Muscle layer of colon (tissue), 2 donors: ENCODE measurements at regions not wholly inside any gene's neighbourhood (a gene's known extent, or its start where the extent isn't known, plus 50 kb on each side); places are given as distances from the start of the nearest gene placed in this dataset.

Experiments used
- H3K27ac ChIP-seq: one replicate; pipeline ENCODE4 v1.7.0; 2013; ENCODE audit warnings: low read depth, mild to moderate bottlenecking, low read length, moderate library complexity
- H3K27me3 ChIP-seq, 2 donors: one replicate each; pipeline ENCODE4 v1.7.0; 2013; ENCODE audit warnings: low read length in 2 of 2, mild to moderate bottlenecking in 2 of 2; ENCODE audit not compliant: insufficient read depth in 2 of 2, control insufficient read depth in 1 of 2
- H3K36me3 ChIP-seq: one replicate; pipeline ENCODE4 v1.7.0; 2013; ENCODE audit warnings: mild to moderate bottlenecking, low read length; ENCODE audit not compliant: insufficient read depth
- H3K4me1 ChIP-seq: one replicate; pipeline ENCODE4 v1.7.0; 2013; ENCODE audit warnings: mild to moderate bottlenecking, low read length; ENCODE audit not compliant: insufficient read depth
- H3K4me3 ChIP-seq, 2 donors: one replicate each; pipeline ENCODE4 v1.7.0; 2013; ENCODE audit warnings: low read length in 2 of 2, low read depth in 1 of 2, mild to moderate bottlenecking in 1 of 2, moderate library complexity in 1 of 2
- H3K9ac ChIP-seq: one replicate; pipeline ENCODE4 v1.7.0; 2013; ENCODE audit warnings: low read length
- H3K9me3 ChIP-seq: one replicate; pipeline ENCODE4 v1.7.0; 2013; ENCODE audit warnings: mild to moderate bottlenecking, low read length
- donor health status: abdominal sarcoma.
- donor health status: Adenocarcinoma of cecum.

DNA sequence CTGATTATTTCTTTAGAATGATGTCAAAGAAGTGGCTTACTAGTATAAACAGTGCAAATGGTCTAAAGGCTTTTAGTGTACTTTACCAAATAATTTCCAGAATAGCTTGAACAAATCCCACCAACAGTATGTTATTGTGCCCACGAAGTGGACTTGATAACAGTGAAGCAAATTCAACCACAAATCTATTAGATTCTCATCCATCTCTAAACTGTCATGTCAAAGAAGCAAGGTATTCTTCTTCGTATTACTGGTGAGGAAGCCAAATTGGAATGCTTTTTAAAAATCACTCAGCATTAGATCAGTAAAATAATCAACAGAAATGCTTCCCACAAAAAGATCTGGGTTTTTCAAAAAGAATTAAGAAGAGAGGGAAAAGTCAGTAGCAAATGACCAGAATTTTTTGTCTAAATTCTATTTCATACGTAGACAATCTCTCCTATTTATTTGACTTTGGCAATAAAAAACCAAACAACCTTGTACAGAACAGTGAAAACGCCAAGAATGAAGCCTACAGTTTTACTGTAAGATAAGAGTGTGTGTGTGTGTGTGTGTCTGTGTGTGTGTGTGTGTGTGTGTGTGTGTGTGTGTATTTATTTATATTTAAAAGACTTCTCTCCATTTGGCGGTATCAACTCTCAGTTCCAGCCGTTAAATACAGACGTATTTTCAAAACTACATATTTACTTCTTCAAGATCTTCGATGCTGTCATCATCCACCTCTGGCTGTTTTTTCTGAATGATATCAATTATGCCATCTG lies 114.6 kb downstream of the CYB561 start:
- H3K4me1 ChIP-seq: no peaks in the 10 kb centered on the region
- no peaks in the 10 kb centered on the region for H3K36me3 ChIP-seq
- no peak overlapping the region for H3K9ac ChIP-seq
- no peak overlapping the region for H3K4me3 ChIP-seq
- no peak overlapping the region for H3K27ac ChIP-seq
- H3K9me3 ChIP-seq: no peaks in the 10 kb centered on the region
- no peaks in the 10 kb centered on the region for H3K27me3 ChIP-seq

DNA sequence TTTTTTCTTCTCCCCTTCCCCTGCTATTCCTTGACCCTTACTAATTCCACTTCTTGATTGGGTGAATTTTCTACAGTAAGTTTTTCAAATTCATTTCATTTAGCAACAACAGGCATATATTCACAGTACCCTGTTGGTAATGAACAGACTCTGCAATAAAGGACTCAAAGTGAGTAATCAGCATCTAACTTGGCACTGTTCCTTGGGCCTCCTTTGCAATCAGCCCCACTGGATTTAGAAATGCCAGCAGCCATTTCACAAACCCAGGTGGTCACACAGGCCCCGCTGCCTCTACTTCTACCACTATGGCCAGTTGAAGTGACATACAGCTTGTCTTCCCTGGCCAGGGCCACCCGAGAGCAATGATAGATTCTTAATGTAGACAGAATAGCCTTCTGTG lies 113.8 kb downstream of the CYB561 start:
- H3K9me3 ChIP-seq: no peaks in the 10 kb centered on the region
- no peak overlapping the region for H3K27ac ChIP-seq
- no peaks in the 10 kb centered on the region for H3K27me3 ChIP-seq
- H3K36me3 ChIP-seq: no peaks in the 10 kb centered on the region
- no peak overlapping the region for H3K9ac ChIP-seq
- H3K4me3 ChIP-seq: no peak overlapping the region
- H3K4me1 ChIP-seq: no peaks in the 10 kb centered on the region

DNA sequence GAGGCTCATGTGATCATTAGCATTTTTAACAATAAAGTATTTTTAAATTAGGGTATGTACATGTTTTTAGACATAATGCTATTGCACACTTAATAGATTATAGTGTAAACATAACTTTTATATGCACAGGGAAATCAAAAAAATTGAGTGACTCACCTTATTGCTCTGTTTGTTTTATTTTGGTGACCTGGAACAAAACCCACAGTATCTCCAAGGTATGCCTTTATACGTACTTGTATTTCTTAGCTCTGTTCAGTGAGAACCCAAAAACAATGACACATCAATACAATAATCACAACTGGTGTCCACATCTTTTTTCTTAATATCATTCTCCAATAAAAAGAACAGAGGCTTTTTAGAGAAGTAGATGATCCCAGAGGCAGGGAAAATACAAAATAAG lies 112.2 kb downstream of the CYB561 start:
- Histone ChIP-seq H3K9me3 (no peaks in the 10 kb centered on the region), H3K36me3 (no peaks in the 10 kb centered on the region), H3K27me3 (no peaks in the 10 kb centered on the region), H3K9ac (no peak overlapping the region), H3K27ac (no peak overlapping the region), H3K4me1 (no peaks in the 10 kb centered on the region), H3K4me3 (no peak overlapping the region)

DNA sequence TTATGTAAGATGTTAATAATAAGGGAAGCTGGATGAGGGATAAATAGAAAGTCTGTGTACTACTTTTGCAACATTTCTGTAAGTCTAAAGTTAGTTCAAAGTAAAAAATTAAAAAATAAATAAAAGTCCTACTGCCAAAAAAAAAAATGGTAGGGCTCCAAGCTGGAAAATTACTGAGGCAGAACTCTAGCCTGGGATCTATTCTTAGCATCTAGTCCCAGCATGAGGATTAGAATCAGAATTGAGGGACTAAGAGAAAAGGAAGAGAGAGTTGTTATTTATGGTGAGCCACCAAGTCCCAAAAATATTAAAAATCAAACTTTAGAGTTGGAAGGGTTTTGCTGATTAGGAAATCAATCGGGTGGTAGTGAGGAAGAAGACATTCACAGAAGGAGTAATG lies 110.3 kb downstream of the CYB561 start:
- Histone ChIP-seq H3K9me3 (no peaks in the 10 kb centered on the region), H3K9ac (no peak overlapping the region), H3K27ac (no peak overlapping the region), H3K27me3 (no peaks in the 10 kb centered on the region), H3K36me3 (no peaks in the 10 kb centered on the region), H3K4me1 (no peaks in the 10 kb centered on the region), H3K4me3 (no peak overlapping the region)

DNA sequence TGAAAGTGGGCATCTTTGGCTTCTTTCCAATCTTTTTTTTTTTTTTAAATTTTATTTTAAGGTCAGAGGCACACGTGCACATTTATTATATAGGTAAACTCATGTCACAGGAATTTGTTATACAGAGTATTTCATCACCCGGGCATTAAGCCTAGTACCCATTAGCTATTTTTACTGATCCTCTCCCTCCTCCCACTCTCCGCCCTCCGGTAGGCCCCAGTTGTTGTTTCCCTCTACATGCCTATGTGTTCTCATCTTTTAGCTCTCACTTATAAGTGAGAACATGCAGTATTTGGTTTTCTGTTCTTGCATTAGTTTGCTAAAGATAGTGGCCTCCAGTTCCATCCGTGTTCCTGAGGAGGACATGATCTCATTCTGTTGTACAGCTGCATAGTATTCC lies 108.5 kb downstream of the CYB561 start:
- Histone ChIP-seq H3K36me3 (no peaks in the 10 kb centered on the region), H3K4me1 (no peaks in the 10 kb centered on the region), H3K4me3 (no peak overlapping the region)

DNA sequence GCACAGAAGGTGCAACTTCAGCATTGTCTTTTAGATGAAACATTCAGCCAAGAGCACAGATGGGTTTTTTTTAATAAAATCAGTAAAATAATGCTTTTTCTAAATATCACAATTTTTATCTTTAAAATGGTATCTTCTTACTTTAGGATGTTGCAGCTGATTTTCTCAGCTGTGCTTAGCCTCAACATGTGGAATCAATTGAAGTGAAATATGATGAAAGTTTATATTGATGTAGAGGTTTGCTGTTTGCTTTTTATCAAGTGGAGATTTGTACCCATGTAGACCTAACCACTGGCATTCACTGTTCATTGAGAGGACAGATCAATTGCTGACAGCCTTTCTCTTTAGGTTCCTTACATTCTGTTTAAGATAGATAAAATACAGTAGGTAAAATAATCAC lies 107.8 kb downstream of the CYB561 start:
- no peak overlapping the region for H3K9ac ChIP-seq
- no peaks in the 10 kb centered on the region for H3K27me3 ChIP-seq
- H3K27ac ChIP-seq: no peak overlapping the region
- H3K9me3 ChIP-seq: no peaks in the 10 kb centered on the region
- H3K36me3 ChIP-seq: no peaks in the 10 kb centered on the region
- H3K4me3 ChIP-seq: no peak overlapping the region
- H3K4me1 ChIP-seq: no peaks in the 10 kb centered on the region

More for the DNA sequence above, 108.5 kb downstream of the CYB561 start:
- Histone ChIP-seq H3K9ac (no peak overlapping the region), H3K9me3 (no peaks in the 10 kb centered on the region), H3K27me3 (no peaks in the 10 kb centered on the region), H3K27ac (no peak overlapping the region)

DNA sequence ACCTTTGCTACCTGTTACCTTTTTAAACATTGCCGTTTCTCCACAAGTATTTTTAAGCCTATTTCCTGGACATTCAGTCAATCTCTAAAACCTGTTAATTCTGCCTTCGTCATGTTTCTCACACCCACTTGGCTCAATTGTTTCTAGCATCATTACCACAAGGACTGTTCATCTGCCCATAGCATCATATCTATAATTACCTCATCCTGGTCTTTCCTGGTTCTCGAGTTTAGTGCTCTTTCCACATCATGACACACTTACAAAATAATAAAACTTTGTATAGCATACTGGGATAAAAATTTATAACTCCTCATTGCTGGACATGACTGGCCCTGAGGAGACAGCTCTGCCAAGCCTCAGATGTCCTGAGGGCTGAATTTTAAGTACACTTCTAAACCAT lies 104.8 kb downstream of the CYB561 start:
- Histone ChIP-seq H3K4me3 (no peak overlapping the region), H3K27me3 (no peaks in the 10 kb centered on the region), H3K27ac (no peak overlapping the region), H3K36me3 (no peaks in the 10 kb centered on the region), H3K9ac (no peak overlapping the region), H3K4me1 (no peaks in the 10 kb centered on the region), H3K9me3 (no peaks in the 10 kb centered on the region)

DNA sequence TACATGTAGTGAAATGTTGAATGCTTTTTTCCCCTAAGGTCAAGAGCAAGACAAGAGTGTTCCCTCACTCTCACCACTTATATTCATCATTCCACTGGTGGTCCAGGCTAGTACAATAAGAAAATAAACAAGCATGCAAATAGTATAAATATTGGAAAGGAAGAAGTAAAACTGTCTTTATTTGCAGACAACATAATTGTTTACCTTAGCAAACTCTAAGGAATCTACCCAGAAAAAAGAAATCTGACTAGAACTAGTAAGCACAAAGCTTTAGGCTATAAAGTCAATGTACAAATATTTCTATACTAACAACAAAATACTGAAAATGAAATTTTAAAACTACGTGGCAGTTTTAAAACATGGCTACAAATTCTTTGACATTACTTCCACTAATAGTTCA lies 101.7 kb downstream of the CYB561 start:
- H3K4me1 ChIP-seq: no peaks in the 10 kb centered on the region
- no peak overlapping the region for H3K9ac ChIP-seq
- H3K4me3 ChIP-seq: no peak overlapping the region
- H3K9me3 ChIP-seq: no peaks in the 10 kb centered on the region
- H3K27me3 ChIP-seq: no peaks in the 10 kb centered on the region
- no peak overlapping the region for H3K27ac ChIP-seq
- no peaks in the 10 kb centered on the region for H3K36me3 ChIP-seq

DNA sequence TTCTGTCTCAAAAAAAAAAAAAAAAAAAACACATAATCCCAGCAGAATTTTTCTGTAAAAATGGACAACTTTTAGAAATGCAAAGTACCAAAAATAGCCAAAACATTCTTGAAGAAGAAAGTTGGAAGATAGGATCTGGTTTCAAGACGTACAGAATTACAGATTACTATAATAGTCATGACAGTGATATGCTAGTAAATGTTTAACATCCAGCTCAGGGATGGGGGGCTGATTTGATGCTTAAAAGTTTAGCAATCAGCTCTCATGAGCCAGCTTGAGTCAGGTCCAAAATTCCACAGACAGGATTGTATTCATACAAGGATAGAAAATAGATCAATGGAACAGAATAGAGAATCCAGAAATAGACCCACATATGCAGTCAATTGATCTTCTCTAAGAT lies 100.5 kb downstream of the CYB561 start:
- Histone ChIP-seq H3K27me3 (no peaks in the 10 kb centered on the region), H3K9ac (no peak overlapping the region), H3K27ac (no peak overlapping the region), H3K36me3 (no peaks in the 10 kb centered on the region), H3K9me3 (no peaks in the 10 kb centered on the region), H3K4me3 (no peak overlapping the region), H3K4me1 (no peaks in the 10 kb centered on the region)

DNA sequence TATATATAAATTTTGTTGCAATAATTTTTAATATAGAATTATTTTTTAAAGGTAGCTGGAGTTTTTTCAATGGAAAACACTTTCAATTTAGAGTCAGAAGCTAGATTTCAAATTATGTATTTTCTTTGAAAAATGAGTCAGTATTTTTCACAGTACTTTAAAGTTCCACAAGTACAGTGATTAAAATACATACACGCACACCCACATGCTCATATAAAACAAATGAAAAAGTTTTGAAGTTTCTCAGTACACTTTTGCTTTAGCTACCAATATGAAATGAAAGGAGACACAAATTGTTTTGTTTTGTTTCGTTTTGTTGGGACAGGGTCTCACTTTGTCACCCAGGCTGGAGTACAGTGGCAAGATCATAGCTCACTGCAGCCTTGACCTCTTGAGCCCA lies 98.6 kb downstream of the CYB561 start:
- no peak overlapping the region for H3K4me3 ChIP-seq
- H3K4me1 ChIP-seq: no peaks in the 10 kb centered on the region
- H3K9me3 ChIP-seq: no peaks in the 10 kb centered on the region
- no peak overlapping the region for H3K9ac ChIP-seq
- H3K27ac ChIP-seq: no peak overlapping the region
- H3K27me3 ChIP-seq: no peaks in the 10 kb centered on the region
- no peaks in the 10 kb centered on the region for H3K36me3 ChIP-seq

DNA sequence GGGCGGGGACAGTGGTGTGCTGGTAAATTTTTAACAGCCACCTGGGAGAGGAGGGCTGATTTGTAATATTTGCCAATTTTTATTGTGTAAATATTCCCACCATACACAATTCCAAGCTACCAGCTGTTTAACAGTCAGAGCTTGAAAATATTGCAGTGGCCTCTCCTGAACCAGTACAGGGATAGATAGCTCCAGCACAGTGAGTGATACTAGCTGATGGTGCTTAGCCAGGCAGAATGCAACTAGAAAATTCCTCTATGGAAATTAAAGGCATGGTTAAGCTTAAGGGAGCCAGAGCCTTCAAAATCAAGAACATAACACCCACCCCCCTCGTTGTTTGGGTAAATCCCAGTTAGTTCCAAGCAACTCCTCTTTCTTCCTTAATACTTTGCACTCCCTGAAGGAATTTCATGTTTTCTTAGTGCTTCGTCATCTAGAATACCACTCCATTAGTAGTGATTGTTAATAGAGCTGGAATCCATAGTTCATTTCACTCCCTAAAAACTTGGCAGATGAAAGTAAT lies 96.6 kb downstream of the CYB561 start:
- H3K27ac ChIP-seq: no peak overlapping the region
- no peaks in the 10 kb centered on the region for H3K9me3 ChIP-seq
- H3K27me3 ChIP-seq: no peaks in the 10 kb centered on the region
- peaks cover 12% of the 10 kb centered on the region for H3K4me1 ChIP-seq
- H3K4me3 ChIP-seq: no peak overlapping the region
- no peak overlapping the region for H3K9ac ChIP-seq
- no peaks in the 10 kb centered on the region for H3K36me3 ChIP-seq

DNA sequence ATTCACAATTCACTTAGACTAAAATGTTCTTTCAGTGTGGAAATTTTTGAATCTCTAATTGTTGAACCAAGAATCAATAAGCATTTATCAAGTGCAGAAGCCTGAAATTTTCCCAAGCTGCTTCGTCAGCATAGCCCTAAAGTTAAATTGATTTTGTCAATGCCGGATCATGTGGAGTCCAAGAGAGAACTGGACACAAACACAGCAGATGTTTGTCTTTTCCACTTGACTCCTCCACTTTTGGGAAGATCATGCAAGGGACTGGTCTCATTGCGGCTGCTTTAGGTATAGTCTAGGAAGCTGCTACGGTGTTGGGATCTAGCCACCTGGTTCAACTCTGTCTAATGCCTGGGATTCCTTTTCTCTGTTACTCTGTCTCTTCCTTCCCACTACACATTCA lies 95.7 kb downstream of the CYB561 start:
- Histone ChIP-seq H3K27ac (no peak overlapping the region), H3K27me3 (no peaks in the 10 kb centered on the region), H3K36me3 (no peaks in the 10 kb centered on the region), H3K4me1 (peaks cover 13% of the 10 kb centered on the region), H3K9me3 (no peaks in the 10 kb centered on the region), H3K4me3 (no peak overlapping the region), H3K9ac (no peak overlapping the region)
